SK-N-SH treated with all-trans-retinoic acid at 6 μM for 48 hours (cell line): ENCODE measurements at regions not wholly inside any gene's neighbourhood (a gene's known extent, or its start where the extent isn't known, plus 50 kb on each side); places are given as distances from the start of the nearest gene placed in this dataset.

Experiments
- ARNTL ChIP-seq: fragments of 450-650 bp; formaldehyde crosslinking; IDR thresholded peaks from 2 replicates; pipeline ENCODE4 v1.5.0; 2020; ENCODE audit warnings: low read depth, mild to moderate bottlenecking, moderate library complexity, borderline replicate concordance
- BACH2 ChIP-seq: fragments of 250-450 bp; sonication (Bioruptor Pico); IDR thresholded peaks from 2 replicates; pipeline ENCODE4 v1.9.0; 2021; ENCODE audit warnings: mild to moderate bottlenecking, borderline replicate concordance
- GLIS3 ChIP-seq: fragments of 250-450 bp; sonication (Bioruptor Pico); IDR thresholded peaks from 2 replicates; pipeline ENCODE4 v1.5.0; 2020; ENCODE audit warnings: mild to moderate bottlenecking, moderate library complexity
- ISL1 ChIP-seq: fragments of 250-450 bp; sonication (Bioruptor Pico); IDR thresholded peaks from 2 replicates; pipeline ENCODE4 v2.1.2; 2022; ENCODE audit warnings: mild to moderate bottlenecking, moderate library complexity
- PPARA ChIP-seq: fragments of 250-450 bp; sonication (Bioruptor Pico); IDR thresholded peaks from 2 replicates; pipeline ENCODE4 v1.5.0; 2020; ENCODE audit warnings: mild to moderate bottlenecking, borderline replicate concordance
- RARB ChIP-seq: fragments of 250-450 bp; sonication (Bioruptor Pico); IDR thresholded peaks from 2 replicates; pipeline ENCODE4 v1.8.0; 2021; ENCODE audit warnings: mild to moderate bottlenecking, moderate library complexity
- TCF4 ChIP-seq: fragments of 250-450 bp; sonication (Bioruptor Pico); IDR thresholded peaks from 2 replicates; pipeline ENCODE4 v1.8.0; 2021; ENCODE audit warnings: mild to moderate bottlenecking, moderate library complexity, borderline replicate concordance
- ZFP3 ChIP-seq: fragments of 250-450 bp; sonication (Bioruptor Pico); IDR thresholded peaks from 2 replicates; pipeline ENCODE4 v1.5.0; 2020; ENCODE audit warnings: mild to moderate bottlenecking, moderate library complexity
- ZNF70 ChIP-seq: fragments of 450-650 bp; formaldehyde crosslinking; IDR thresholded peaks from 2 replicates; pipeline ENCODE4 v1.5.0; 2020; ENCODE audit warnings: mild to moderate bottlenecking, moderate library complexity
- TF ChIP-seq, protein P1 (sequence below): fragments of 250-450 bp; sonication (Bioruptor Pico); IDR thresholded peaks from 2 replicates; pipeline ENCODE4 v1.8.0; 2020; ENCODE audit warnings: mild to moderate bottlenecking, moderate library complexity, borderline replicate concordance
- TF ChIP-seq, protein P2 (sequence below): fragments of 250-450 bp; sonication (Bioruptor Pico); IDR thresholded peaks from 2 replicates; pipeline ENCODE4 v1.5.0; 2020; ENCODE audit warnings: mild to moderate bottlenecking, moderate library complexity

DNA sequence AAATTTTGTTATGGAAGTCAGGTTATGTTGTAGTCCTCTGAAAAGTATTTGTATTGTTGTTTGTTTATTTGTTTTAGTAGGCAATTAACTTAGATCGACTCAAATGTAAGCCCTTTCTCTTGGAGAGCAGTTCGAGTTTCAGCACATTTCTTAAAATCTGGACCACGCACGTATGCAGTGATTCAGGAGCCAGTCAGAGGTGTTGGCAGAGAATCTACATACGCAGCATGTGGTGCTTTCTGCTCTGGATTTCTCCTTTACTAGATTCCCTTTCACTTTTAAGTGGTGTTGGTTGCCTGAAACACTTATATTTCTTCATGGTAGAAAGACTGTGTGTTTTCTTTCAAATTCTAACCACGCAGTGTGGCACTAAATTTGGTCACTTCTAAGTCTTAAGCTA is 773.9 kb upstream of the LRATD1 start:
- TF ChIP-seq RARB: no peak
- TF ChIP-seq ISL1 (CRISPR knock-in tag): no peak
- TF ChIP-seq ZFP3: no peak
- TF ChIP-seq ARNTL (CRISPR knock-in tag): no peak
- TF ChIP-seq, protein P1, sequence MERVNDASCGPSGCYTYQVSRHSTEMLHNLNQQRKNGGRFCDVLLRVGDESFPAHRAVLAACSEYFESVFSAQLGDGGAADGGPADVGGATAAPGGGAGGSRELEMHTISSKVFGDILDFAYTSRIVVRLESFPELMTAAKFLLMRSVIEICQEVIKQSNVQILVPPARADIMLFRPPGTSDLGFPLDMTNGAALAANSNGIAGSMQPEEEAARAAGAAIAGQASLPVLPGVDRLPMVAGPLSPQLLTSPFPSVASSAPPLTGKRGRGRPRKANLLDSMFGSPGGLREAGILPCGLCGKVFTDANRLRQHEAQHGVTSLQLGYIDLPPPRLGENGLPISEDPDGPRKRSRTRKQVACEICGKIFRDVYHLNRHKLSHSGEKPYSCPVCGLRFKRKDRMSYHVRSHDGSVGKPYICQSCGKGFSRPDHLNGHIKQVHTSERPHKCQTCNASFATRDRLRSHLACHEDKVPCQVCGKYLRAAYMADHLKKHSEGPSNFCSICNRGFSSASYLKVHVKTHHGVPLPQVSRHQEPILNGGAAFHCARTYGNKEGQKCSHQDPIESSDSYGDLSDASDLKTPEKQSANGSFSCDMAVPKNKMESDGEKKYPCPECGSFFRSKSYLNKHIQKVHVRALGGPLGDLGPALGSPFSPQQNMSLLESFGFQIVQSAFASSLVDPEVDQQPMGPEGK: no peak
- TF ChIP-seq PPARA (CRISPR knock-in tag): no peak
- no peak for TF ChIP-seq GLIS3
- no peak for TF ChIP-seq TCF4 (CRISPR knock-in tag)
- TF ChIP-seq, protein P2, sequence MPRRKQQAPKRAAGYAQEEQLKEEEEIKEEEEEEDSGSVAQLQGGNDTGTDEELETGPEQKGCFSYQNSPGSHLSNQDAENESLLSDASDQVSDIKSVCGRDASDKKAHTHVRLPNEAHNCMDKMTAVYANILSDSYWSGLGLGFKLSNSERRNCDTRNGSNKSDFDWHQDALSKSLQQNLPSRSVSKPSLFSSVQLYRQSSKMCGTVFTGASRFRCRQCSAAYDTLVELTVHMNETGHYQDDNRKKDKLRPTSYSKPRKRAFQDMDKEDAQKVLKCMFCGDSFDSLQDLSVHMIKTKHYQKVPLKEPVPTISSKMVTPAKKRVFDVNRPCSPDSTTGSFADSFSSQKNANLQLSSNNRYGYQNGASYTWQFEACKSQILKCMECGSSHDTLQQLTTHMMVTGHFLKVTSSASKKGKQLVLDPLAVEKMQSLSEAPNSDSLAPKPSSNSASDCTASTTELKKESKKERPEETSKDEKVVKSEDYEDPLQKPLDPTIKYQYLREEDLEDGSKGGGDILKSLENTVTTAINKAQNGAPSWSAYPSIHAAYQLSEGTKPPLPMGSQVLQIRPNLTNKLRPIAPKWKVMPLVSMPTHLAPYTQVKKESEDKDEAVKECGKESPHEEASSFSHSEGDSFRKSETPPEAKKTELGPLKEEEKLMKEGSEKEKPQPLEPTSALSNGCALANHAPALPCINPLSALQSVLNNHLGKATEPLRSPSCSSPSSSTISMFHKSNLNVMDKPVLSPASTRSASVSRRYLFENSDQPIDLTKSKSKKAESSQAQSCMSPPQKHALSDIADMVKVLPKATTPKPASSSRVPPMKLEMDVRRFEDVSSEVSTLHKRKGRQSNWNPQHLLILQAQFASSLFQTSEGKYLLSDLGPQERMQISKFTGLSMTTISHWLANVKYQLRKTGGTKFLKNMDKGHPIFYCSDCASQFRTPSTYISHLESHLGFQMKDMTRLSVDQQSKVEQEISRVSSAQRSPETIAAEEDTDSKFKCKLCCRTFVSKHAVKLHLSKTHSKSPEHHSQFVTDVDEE (CRISPR knock-in tag): no peak
- TF ChIP-seq BACH2 (CRISPR knock-in tag): no peak
- TF ChIP-seq ZNF70: no peak
